OCI-LY1 (cell line): ENCODE measurements at regions not wholly inside any gene's neighbourhood (a gene's known extent, or its start where the extent isn't known, plus 50 kb on each side); places are given as distances from the start of the nearest gene placed in this dataset.

Experiments used
- H2AFZ ChIP-seq: fragments of 200-600 bp; sonication (generic), shearing (Covaris generic); 2 replicates; pipeline ENCODE4 v1.6.0; 2014; ENCODE audit warnings: antibody characterized with exemption, mild to moderate bottlenecking, low read length
- H3F3A ChIP-seq: fragments of 200-600 bp; sonication (generic), shearing (Covaris generic); 2 replicates; pipeline ENCODE4 v1.6.0; 2014; ENCODE audit warnings: mild to moderate bottlenecking, antibody characterized with exemption, low read length, moderate library complexity; ENCODE audit not compliant: insufficient read depth
- H3K27ac ChIP-seq: fragments of 200-600 bp; sonication (generic); 2 replicates; pipeline ENCODE4 v1.5.1; 2014; ENCODE audit warnings: low read length, mixed run types, mild to moderate bottlenecking, low read depth; ENCODE audit not compliant: poor library complexity, severe bottlenecking
- H3K27me3 ChIP-seq: fragments of 200-600 bp; sonication (generic); 2 replicates; pipeline ENCODE4 v1.6.0; 2014; ENCODE audit warnings: antibody characterized with exemption, mild to moderate bottlenecking, low read length, moderate library complexity; ENCODE audit not compliant: insufficient read depth
- H3K36me3 ChIP-seq: fragments of 200-600 bp; sonication (generic); 2 replicates; pipeline ENCODE4 v1.6.1; 2014; ENCODE audit warnings: mild to moderate bottlenecking, antibody characterized with exemption, low read length, moderate library complexity, mixed read lengths; ENCODE audit not compliant: insufficient read depth
- H3K4me1 ChIP-seq: fragments of 200-600 bp; sonication (generic); 2 replicates; pipeline ENCODE4 v1.5.1; 2014; ENCODE audit warnings: mild to moderate bottlenecking, low read length, moderate library complexity; ENCODE audit not compliant: insufficient read depth, severe bottlenecking
- H3K4me2 ChIP-seq: fragments of 200-600 bp; sonication (generic), shearing (Covaris generic); 2 replicates; pipeline ENCODE4 v1.6.1; 2014; ENCODE audit warnings: low read length
- H3K4me3 ChIP-seq: fragments of 200-600 bp; sonication (generic); 2 replicates; pipeline ENCODE4 v1.5.1; 2014; ENCODE audit warnings: low read length, low read depth, mild to moderate bottlenecking, mixed read lengths; ENCODE audit not compliant: poor library complexity, severe bottlenecking
- H3K79me2 ChIP-seq: fragments of 200-600 bp; shearing (Covaris generic); 2 replicates; pipeline ENCODE4 v1.6.1; 2016; ENCODE audit warnings: mixed run types, low read length, mixed read lengths; ENCODE audit not compliant: insufficient read depth
- H3K9ac ChIP-seq: fragments of 200-600 bp; sonication (generic), shearing (Covaris generic); 2 replicates; pipeline ENCODE4 v1.6.1; 2014; ENCODE audit warnings: mild to moderate bottlenecking, low read length, mixed read lengths
- H3K9me2 ChIP-seq: fragments of 200-600 bp; sonication (generic), shearing (Covaris generic); 2 replicates; pipeline ENCODE4 v1.6.1; 2014; ENCODE audit warnings: low read depth, mild to moderate bottlenecking, low read length, mixed read lengths
- H3K9me3 ChIP-seq: fragments of 200-600 bp; shearing (Covaris generic); 2 replicates; pipeline ENCODE4 v1.6.1; 2014; ENCODE audit warnings: low read length, mixed read lengths
- H4K20me1 ChIP-seq: fragments of 200-600 bp; sonication (generic), shearing (Covaris generic); 2 replicates; pipeline ENCODE4 v1.6.0; 2016; ENCODE audit warnings: mild to moderate bottlenecking, low read length; ENCODE audit not compliant: insufficient read depth
- EZH2 ChIP-seq: fragments of 200-600 bp; sonication (generic), shearing (Covaris generic); IDR thresholded peaks from 2 replicates; pipeline ENCODE4 v1.8.0; 2017; ENCODE audit warnings: borderline replicate concordance, mixed run types, mild to moderate bottlenecking, antibody characterized with exemption, low read length, moderate library complexity, mixed read lengths
- TF ChIP-seq, protein P1 (sequence below): fragments of 200-600 bp; sonication (generic), shearing (Covaris generic); IDR thresholded peaks from 2 replicates; pipeline ENCODE4 v1.5.1; 2017; ENCODE audit warnings: mild to moderate bottlenecking, antibody characterized with exemption, low read length, moderate library complexity, mixed read lengths

DNA sequence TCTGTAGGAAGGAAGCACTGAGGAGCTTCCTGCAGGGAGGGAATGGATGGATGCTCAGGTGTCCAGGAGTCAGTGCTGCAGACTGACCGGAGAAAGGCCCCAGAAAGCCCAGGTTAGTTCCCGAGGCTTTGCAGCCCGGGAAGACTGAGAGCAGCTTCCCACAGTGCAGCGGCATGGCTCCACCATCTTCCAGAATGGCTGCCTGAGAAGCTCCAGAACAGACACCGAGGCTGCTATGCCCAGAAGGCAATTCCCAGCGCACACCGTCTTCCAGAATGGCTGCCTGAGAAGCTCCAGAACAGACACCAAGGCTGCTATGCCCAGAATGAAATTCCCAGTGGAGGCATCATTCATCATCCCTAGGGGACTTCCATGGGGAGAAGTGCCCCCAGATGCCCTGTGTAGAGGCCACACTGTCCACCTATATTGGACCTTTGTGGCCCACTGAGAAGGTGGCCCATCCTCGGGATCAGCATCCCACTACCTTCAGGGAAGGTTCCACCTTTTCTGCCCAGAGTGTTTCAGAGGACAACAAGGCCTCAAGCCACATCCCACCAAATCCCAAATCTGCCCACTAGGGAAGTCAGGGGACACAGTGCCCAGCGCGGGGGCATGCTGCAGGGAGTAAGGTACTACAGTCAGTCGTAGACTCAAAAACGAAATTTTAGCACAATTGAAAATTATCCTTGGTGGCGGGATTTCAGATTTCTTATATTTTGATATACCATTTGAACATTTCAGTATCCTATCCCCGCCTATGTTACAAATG, 80.5 kb downstream of the KCNF1 start:
- Histone ChIP-seq H3K4me2 (no peak overlapping the region), H3K9me2 (no peaks in the 10 kb centered on the region), H3F3A (no peaks in the 10 kb centered on the region), H3K4me1 (no peaks in the 10 kb centered on the region), H2AFZ (no peak overlapping the region), H3K4me3 (no peak overlapping the region), H3K9ac (no peak overlapping the region), H3K36me3 (no peaks in the 10 kb centered on the region), H3K27ac (no peak overlapping the region), H3K9me3 (no peaks in the 10 kb centered on the region), H4K20me1 (no peaks in the 10 kb centered on the region), H3K27me3 (no peaks in the 10 kb centered on the region), H3K79me2 (no peaks in the 10 kb centered on the region)
- TF ChIP-seq, protein P1, sequence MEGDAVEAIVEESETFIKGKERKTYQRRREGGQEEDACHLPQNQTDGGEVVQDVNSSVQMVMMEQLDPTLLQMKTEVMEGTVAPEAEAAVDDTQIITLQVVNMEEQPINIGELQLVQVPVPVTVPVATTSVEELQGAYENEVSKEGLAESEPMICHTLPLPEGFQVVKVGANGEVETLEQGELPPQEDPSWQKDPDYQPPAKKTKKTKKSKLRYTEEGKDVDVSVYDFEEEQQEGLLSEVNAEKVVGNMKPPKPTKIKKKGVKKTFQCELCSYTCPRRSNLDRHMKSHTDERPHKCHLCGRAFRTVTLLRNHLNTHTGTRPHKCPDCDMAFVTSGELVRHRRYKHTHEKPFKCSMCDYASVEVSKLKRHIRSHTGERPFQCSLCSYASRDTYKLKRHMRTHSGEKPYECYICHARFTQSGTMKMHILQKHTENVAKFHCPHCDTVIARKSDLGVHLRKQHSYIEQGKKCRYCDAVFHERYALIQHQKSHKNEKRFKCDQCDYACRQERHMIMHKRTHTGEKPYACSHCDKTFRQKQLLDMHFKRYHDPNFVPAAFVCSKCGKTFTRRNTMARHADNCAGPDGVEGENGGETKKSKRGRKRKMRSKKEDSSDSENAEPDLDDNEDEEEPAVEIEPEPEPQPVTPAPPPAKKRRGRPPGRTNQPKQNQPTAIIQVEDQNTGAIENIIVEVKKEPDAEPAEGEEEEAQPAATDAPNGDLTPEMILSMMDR = no peak
- TF ChIP-seq EZH2 = no peak

DNA sequence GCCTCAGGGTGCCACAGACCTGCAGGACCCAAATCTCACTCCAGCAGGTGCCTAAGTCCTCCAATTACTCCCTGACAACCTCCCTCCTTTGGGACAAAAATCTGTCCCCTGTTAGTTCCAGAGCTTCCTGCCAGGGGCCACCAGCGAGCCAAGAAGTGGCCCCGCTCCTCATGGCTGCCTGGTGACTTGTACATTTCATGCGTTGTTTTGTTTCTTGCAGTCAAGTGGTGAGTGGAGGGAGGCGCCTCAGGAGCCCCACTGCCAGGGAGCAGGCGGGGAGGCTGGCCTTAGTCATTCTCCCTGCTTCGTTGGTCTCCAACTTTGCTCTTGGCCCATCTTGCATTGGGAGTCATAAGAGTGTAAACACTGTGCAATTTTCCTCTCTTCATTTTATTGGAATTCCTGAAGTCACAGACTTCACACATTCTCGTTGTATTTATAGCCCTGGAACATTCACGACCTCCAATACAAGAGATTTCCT, 81.3 kb downstream of the KCNF1 start:
- no peaks in the 10 kb centered on the region for H3K4me1 ChIP-seq
- no peaks in the 10 kb centered on the region for H3F3A ChIP-seq
- H3K4me2 ChIP-seq = no peak overlapping the region
- no peak overlapping the region for H2AFZ ChIP-seq
- no peaks in the 10 kb centered on the region for H3K9me3 ChIP-seq
- H3K27ac ChIP-seq = no peak overlapping the region
- no peak overlapping the region for H3K4me3 ChIP-seq
- no peaks in the 10 kb centered on the region for H3K36me3 ChIP-seq
- TF ChIP-seq, protein P1 = no peak
- no peak for TF ChIP-seq EZH2
- H3K79me2 ChIP-seq = no peaks in the 10 kb centered on the region
- no peaks in the 10 kb centered on the region for H3K27me3 ChIP-seq
- no peaks in the 10 kb centered on the region for H4K20me1 ChIP-seq
- no peak overlapping the region for H3K9ac ChIP-seq
- no peaks in the 10 kb centered on the region for H3K9me2 ChIP-seq

DNA sequence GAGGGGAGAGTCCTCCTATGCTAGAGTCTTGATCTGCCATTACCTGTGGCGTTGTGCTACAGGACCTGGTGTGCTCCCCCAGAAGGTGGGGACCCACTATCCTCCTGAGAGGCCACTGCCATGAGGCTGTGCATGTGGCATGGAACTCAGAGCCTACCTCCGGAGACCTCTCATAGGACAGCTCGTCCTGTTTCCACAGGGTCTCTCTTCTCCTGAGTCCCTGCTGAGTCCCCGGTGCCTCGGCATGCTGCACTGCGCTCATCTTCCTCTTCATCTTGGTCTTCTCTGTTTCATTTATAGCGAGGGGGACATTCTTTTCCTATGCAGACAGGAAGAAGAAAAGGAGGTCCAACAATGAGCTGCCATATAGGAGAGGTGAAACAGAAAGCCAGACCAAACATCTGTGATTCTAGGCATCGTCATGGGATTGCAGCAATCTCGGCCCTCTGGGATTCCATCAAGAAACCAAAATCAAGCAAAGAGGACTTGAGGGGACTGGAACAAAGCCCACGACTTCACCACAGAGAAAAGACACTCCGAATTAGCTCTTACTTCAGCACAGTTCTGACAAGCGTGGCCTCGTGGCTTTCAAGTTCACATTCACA, 83.7 kb downstream of the KCNF1 start:
- H3K4me3 ChIP-seq = no peak overlapping the region
- H3K9ac ChIP-seq = no peak overlapping the region

More for the DNA sequence above, 83.7 kb downstream of the KCNF1 start:
- H3F3A ChIP-seq = no peaks in the 10 kb centered on the region
- H3K4me1 ChIP-seq = no peaks in the 10 kb centered on the region
- no peak overlapping the region for H3K27ac ChIP-seq
- no peaks in the 10 kb centered on the region for H3K79me2 ChIP-seq
- no peaks in the 10 kb centered on the region for H3K9me2 ChIP-seq
- H3K36me3 ChIP-seq = no peaks in the 10 kb centered on the region
- no peak overlapping the region for H3K4me2 ChIP-seq
- H3K27me3 ChIP-seq = no peaks in the 10 kb centered on the region
- H4K20me1 ChIP-seq = no peaks in the 10 kb centered on the region
- H3K9me3 ChIP-seq = no peaks in the 10 kb centered on the region
- no peak for TF ChIP-seq EZH2
- TF ChIP-seq, protein P1 = no peak
- H2AFZ ChIP-seq = no peak overlapping the region
